HEK293T (cell line): ENCODE measurements at regions not wholly inside any gene's neighbourhood (a gene's known extent, or its start where the extent isn't known, plus 50 kb on each side); places are given as distances from the start of the nearest gene placed in this dataset.

Experiments
- CTCF ChIA-PET: fragments of 350-600 bp; formaldehyde crosslinking; extraction: SDS; loops from one replicate; lab custom pipeline; 2021; ENCODE audit warnings: antibody characterized with exemption, inconsistent platforms; lab: Yijun Ruan, JAX
- POLR2A ChIA-PET: fragments of 350-600 bp; formaldehyde crosslinking; extraction: SDS; loops from one replicate; lab custom pipeline; 2020; ENCODE audit warnings: antibody characterized with exemption, inconsistent platforms; lab: Yijun Ruan, JAX
- DNase-seq: peaks from one replicate; pipeline ENCODE4 v3.0.0; 2012; ENCODE audit warnings: mixed read lengths; ENCODE audit errors: extremely low spot score
- ARNT ChIP-seq: fragments of 450-650 bp; IDR thresholded peaks from 2 replicates; pipeline ENCODE4 v1.6.1; 2017; ENCODE audit warnings: mild to moderate bottlenecking
- BHLHE40 ChIP-seq: fragments of 450-650 bp; IDR thresholded peaks from 2 replicates; pipeline ENCODE4 v1.6.1; 2016; ENCODE audit warnings: mild to moderate bottlenecking, moderate library complexity, borderline replicate concordance
- CTBP1 ChIP-seq: fragments of 450-650 bp; IDR thresholded peaks from 2 replicates; pipeline ENCODE4 v1.6.1; 2016; ENCODE audit warnings: borderline replicate concordance
- ELF4 ChIP-seq: fragments of 450-650 bp; IDR thresholded peaks from 2 replicates; pipeline ENCODE4 v1.6.1; 2017; ENCODE audit warnings: antibody characterized with exemption
- FOXA1 ChIP-seq: fragments of 450-650 bp; IDR thresholded peaks from 2 replicates; pipeline ENCODE4 v1.6.1; 2016; ENCODE audit warnings: mild to moderate bottlenecking
- FOXK2 ChIP-seq: fragments of 450-650 bp; IDR thresholded peaks from 2 replicates; pipeline ENCODE4 v1.6.1; 2016; ENCODE audit warnings: mild to moderate bottlenecking
- FOXM1 ChIP-seq: fragments of 450-650 bp; IDR thresholded peaks from 2 replicates; pipeline ENCODE4 v1.6.1; 2017; ENCODE audit warnings: mild to moderate bottlenecking, borderline replicate concordance
- HDGF ChIP-seq: fragments of 450-650 bp; IDR thresholded peaks from 2 replicates; pipeline ENCODE4 v1.6.1; 2017; ENCODE audit warnings: antibody characterized with exemption, borderline replicate concordance
- L3MBTL2 ChIP-seq: fragments of 450-650 bp; conservative IDR thresholded peaks from 2 replicates; pipeline ENCODE4 v1.6.1; 2016; ENCODE audit warnings: mild to moderate bottlenecking
- LEF1 ChIP-seq: fragments of 450-650 bp; IDR thresholded peaks from 2 replicates; pipeline ENCODE4 v1.6.1; 2017; ENCODE audit warnings: mild to moderate bottlenecking, borderline replicate concordance
- NFRKB ChIP-seq: fragments of 450-650 bp; IDR thresholded peaks from 2 replicates; pipeline ENCODE4 v1.6.1; 2016; ENCODE audit warnings: mild to moderate bottlenecking, moderate library complexity
- PKNOX1 ChIP-seq: fragments of 450-650 bp; IDR thresholded peaks from 2 replicates; pipeline ENCODE4 v1.6.1; 2016
- SP1 ChIP-seq: fragments of 450-650 bp; IDR thresholded peaks from 2 replicates; pipeline ENCODE4 v1.6.1; 2017
- SUZ12 ChIP-seq: fragments of 450-650 bp; IDR thresholded peaks from 2 replicates; pipeline ENCODE4 v1.6.1; 2016; ENCODE audit warnings: mild to moderate bottlenecking
- TARDBP ChIP-seq: fragments of 450-650 bp; IDR thresholded peaks from 2 replicates; pipeline ENCODE4 v1.6.1; 2016
- ZNF384 ChIP-seq: fragments of 450-650 bp; IDR thresholded peaks from 2 replicates; pipeline ENCODE4 v1.6.1; 2016

- POLR2A ChIA-PET, result no interaction called here
- no peak for DNase-seq
- CTCF ChIA-PET, result no interaction called here
- TF ChIP-seq ELF4 (no peak), CTBP1 (no peak), SUZ12 (no peak), SP1 (no peak), NFRKB (no peak), ZNF384 (no peak), FOXM1 (no peak), FOXK2 (no peak), PKNOX1 (no peak), HDGF (no peak), LEF1 (no peak), L3MBTL2 (no peak)
Observed at GRCh38 chrX:57848857-57849256, 61.4 kb downstream of the ZXDA start.

- TF ChIP-seq FOXM1, result no peak
- CTCF ChIA-PET, result no interaction called here
- no peak for DNase-seq
- POLR2A ChIA-PET, result no interaction called here
Observed at GRCh38 chrX:57822818-57823217, 87.4 kb downstream of the ZXDA start.

- POLR2A ChIA-PET, result no interaction called here
- no peak for DNase-seq
- CTCF ChIA-PET, result interaction anchor here (1.0 kb wide), 1 partner anchor 104 kb away, joined by 11 read pairs; no protein-coding TSS in a partner anchor
- no peak for TF ChIP-seq ELF4
- TF ChIP-seq LEF1, result no peak
- TF ChIP-seq PKNOX1, result no peak
- TF ChIP-seq L3MBTL2, result no peak
- no peak for TF ChIP-seq CTBP1
- TF ChIP-seq FOXK2, result no peak
- TF ChIP-seq FOXA1, result no peak
- TF ChIP-seq FOXM1, result no peak
- TF ChIP-seq TARDBP, result no peak
- TF ChIP-seq ZNF384, result no peak
- TF ChIP-seq SUZ12, result no peak
- TF ChIP-seq BHLHE40, result no peak
- no peak for TF ChIP-seq ARNT
- no peak for TF ChIP-seq NFRKB
- no peak for TF ChIP-seq HDGF
- no peak for TF ChIP-seq SP1
Observed at GRCh38 chrX:57822398-57822797, 87.9 kb downstream of the ZXDA start.

- TF ChIP-seq FOXM1 (no peak), ARNT (no peak), ZNF384 (no peak), PKNOX1 (no peak), FOXA1 (no peak)
- ChIA-PET POLR2A (no interaction called here), CTCF (interaction anchor here (1.0 kb wide), 1 partner anchor 105 kb away, joined by 11 read pairs; no protein-coding TSS in a partner anchor)
- peak; percentile 34 for DNase-seq
Observed at GRCh38 chrX:57821703-57822387, 88.4 kb downstream of the ZXDA start.

DNA sequence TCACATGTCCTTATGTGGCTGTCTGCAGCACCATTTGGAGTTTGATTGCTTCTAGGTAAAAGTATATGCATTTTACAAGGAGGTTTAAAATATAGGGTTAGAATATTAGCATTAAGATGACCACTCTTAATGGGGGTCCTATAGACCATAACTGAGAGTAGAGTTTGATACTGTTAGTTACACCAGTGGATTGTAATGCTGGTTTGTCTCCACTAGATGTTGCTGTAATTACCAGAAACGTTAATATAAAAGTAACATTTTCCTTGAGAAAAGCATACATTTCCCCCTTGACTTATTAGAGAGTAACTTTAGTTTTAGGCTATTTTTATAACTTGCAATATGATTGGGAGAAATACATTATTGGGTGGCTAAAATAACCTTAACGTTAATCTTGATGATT is 93.0 kb downstream of the ZXDA start:
- no peak for DNase-seq
- POLR2A ChIA-PET, result no interaction called here
- CTCF ChIA-PET, result no interaction called here
- no peak for TF ChIP-seq TARDBP
- TF ChIP-seq HDGF, result no peak
- TF ChIP-seq FOXK2, result no peak
- TF ChIP-seq LEF1, result no peak
- no peak for TF ChIP-seq L3MBTL2
- TF ChIP-seq PKNOX1, result no peak
- no peak for TF ChIP-seq FOXA1
- no peak for TF ChIP-seq ARNT
- TF ChIP-seq CTBP1, result no peak
- TF ChIP-seq SP1, result no peak
- TF ChIP-seq NFRKB, result no peak
- TF ChIP-seq BHLHE40, result no peak

DNA sequence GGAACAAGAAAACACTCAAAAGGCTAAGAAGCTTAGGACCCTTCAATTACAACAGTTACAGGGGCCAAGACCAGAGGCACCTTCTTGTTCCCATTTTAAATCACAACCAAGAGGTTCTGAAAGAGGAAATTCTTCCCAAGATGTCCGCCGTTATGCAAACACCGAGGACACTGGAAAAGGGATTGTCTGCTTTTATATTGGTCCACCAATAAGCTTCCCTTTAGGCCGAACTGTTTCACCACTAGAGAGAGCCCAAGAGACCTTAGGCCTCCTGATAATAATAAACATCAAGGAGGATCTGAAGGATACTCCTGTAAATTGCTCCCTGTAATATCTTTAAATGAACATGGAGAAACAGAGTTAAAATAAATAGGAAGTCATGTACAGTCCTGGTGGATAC is 92.6 kb upstream of the NLRP2B start:
- peak; percentile 4 for DNase-seq
- ChIA-PET CTCF (no interaction called here), POLR2A (no interaction called here)
- TF ChIP-seq ELF4 (no peak), FOXK2 (no peak), PKNOX1 (no peak), FOXM1 (no peak), TARDBP (no peak), FOXA1 (no peak), CTBP1 (no peak), SP1 (no peak), NFRKB (no peak), ARNT (no peak), BHLHE40 (no peak), SUZ12 (no peak), LEF1 (no peak)
